H1 (cell line): ENCODE measurements at regions not wholly inside any gene's neighbourhood (a gene's known extent, or its start where the extent isn't known, plus 50 kb on each side); places are given as distances from the start of the nearest gene placed in this dataset.

Experiments
- CTCF ChIA-PET: fragments of 300-600 bp; sonication (Branson Sonifier 250); formaldehyde crosslinking; loops from one replicate; lab custom pipeline; 2021; ENCODE audit not compliant: partially characterized antibody; lab: Charles Lee
- POLR2A ChIA-PET: fragments of 300-600 bp; sonication (Branson Sonifier 250); formaldehyde crosslinking; loops from one replicate; lab custom pipeline; 2021; ENCODE audit warnings: inconsistent platforms; ENCODE audit not compliant: partially characterized antibody; lab: Charles Lee
- DNase-seq, 2 experiments: peaks; one replicate each; pipeline versions ENCODE4 v3.0.0 to v3.0.0-alpha.2; 2010 to 2022; ENCODE audit warnings: low spot score in 2 of 2, low read depth in 1 of 2, mixed read lengths in 1 of 2
- FAIRE-seq: peaks from 2 replicates; lab custom pipeline; 2011; peaks lifted over from hg19 to GRCh38; lab: Jason Lieb, UNC
- H2AFZ ChIP-seq: 2 replicates; pipeline ENCODE4 v1.8.1; 2012; ENCODE audit warnings: low read length, inconsistent platforms
- H2AK5ac ChIP-seq: 2 replicates; pipeline ENCODE4 v1.6.1; 2013; ENCODE audit warnings: low read depth, low read length
- H2BK120ac ChIP-seq: replicated peaks from 2 replicates; pipeline ENCODE3; 2013; ENCODE audit warnings: low read depth, low read length, inconsistent platforms
- H2BK12ac ChIP-seq: 2 replicates; pipeline ENCODE4 v1.6.1; 2013; ENCODE audit warnings: low read depth, low read length
- H2BK15ac ChIP-seq: 2 replicates; pipeline ENCODE4 v1.6.1; 2013; ENCODE audit warnings: low read length
- H2BK20ac ChIP-seq: 2 replicates; pipeline ENCODE4 v1.6.1; 2013; ENCODE audit warnings: low read length
- H2BK5ac ChIP-seq: 2 replicates; pipeline ENCODE4 v1.6.1; 2013; ENCODE audit warnings: low read depth, low read length
- H3K14ac ChIP-seq: 2 replicates; pipeline ENCODE4 v1.6.1; 2013; ENCODE audit warnings: inconsistent platforms; ENCODE audit not compliant: insufficient read length
- H3K18ac ChIP-seq: 2 replicates; pipeline ENCODE4 v1.6.1; 2013; ENCODE audit warnings: low read length; ENCODE audit errors: extremely low read depth
- H3K23ac ChIP-seq: 2 replicates; pipeline ENCODE4 v1.6.1; 2013; ENCODE audit warnings: inconsistent platforms; ENCODE audit not compliant: insufficient read length
- H3K23me2 ChIP-seq: 2 replicates; pipeline ENCODE4 v1.6.1; 2013; ENCODE audit warnings: low read depth, low read length
- H3K27ac ChIP-seq: 2 replicates; pipeline ENCODE4 v1.6.1; 2011; ENCODE audit warnings: low read depth, low read length, inconsistent platforms
- H3K27me3 ChIP-seq, 4 experiments: replicated peaks in 1 of 4; 1 replicate in 1 of 4; 2 replicates in 3 of 4; pipeline versions ENCODE4 v1.6.1 to v1.8.1; 2011 to 2013; ENCODE audit warnings: low read length in 3 of 4, mild to moderate bottlenecking in 3 of 4, inconsistent platforms in 2 of 4, mixed read lengths in 2 of 4, moderate library complexity in 1 of 4; ENCODE audit not compliant: control insufficient read depth in 3 of 4, insufficient read depth in 3 of 4; ENCODE audit errors: extremely low read depth in 1 of 4
- H3K36me3 ChIP-seq, 4 experiments: 2 replicates each; pipeline versions ENCODE4 v1.6.1 to v1.8.1; 2011 to 2013; ENCODE audit warnings: mild to moderate bottlenecking in 4 of 4, low read length in 3 of 4, moderate library complexity in 2 of 4, control low read depth in 1 of 4, inconsistent platforms in 1 of 4; ENCODE audit not compliant: insufficient read depth in 4 of 4, control insufficient read depth in 2 of 4
- H3K4ac ChIP-seq: replicated peaks from 2 replicates; pipeline ENCODE3; 2013; ENCODE audit warnings: low read length, low read depth, mixed read lengths, inconsistent platforms; ENCODE audit not compliant: insufficient read length
- H3K4me1 ChIP-seq, 4 experiments: replicated peaks in 1 of 4; 1 replicate in 1 of 4; 2 replicates in 3 of 4; pipeline versions ENCODE4 v1.6.1 to v1.8.1; 2011 to 2013; ENCODE audit warnings: low read length in 3 of 4, inconsistent platforms in 2 of 4, mixed read lengths in 1 of 4; ENCODE audit not compliant: insufficient read depth in 4 of 4, control insufficient read depth in 3 of 4
- H3K4me2 ChIP-seq, 2 experiments: 2 replicates each; pipeline versions ENCODE4 v1.6.1 to v1.8.1; 2011 to 2013; ENCODE audit warnings: low read depth in 2 of 2, low read length in 2 of 2, control low read depth in 1 of 2, inconsistent platforms in 1 of 2, mild to moderate bottlenecking in 1 of 2; ENCODE audit not compliant: insufficient read depth in 1 of 2
- H3K4me3 ChIP-seq, 4 experiments: fragments of 200-600, 300-600 bp in 1 of 4; sonication (generic), shearing (Covaris generic), sonication (Bioruptor Twin) in 1 of 4; 2 replicates each; pipeline versions ENCODE4 v1.5.1 to v1.8.1; 2011 to 2016; ENCODE audit warnings: low read length in 4 of 4, low read depth in 3 of 4, control low read depth in 2 of 4, inconsistent platforms in 2 of 4, mild to moderate bottlenecking in 2 of 4, mixed read lengths in 1 of 4, moderate library complexity in 1 of 4; ENCODE audit not compliant: insufficient read depth in 2 of 4; ENCODE audit errors: extremely low read depth in 1 of 4
- H3K56ac ChIP-seq: replicated peaks from 2 replicates; pipeline ENCODE3; 2013; ENCODE audit warnings: low read depth, mild to moderate bottlenecking, mixed read lengths, low read length, inconsistent platforms; ENCODE audit not compliant: insufficient read length
- H3K79me1 ChIP-seq: 2 replicates; pipeline ENCODE4 v1.6.1; 2013; ENCODE audit warnings: low read depth, low read length, control low read depth
- H3K79me2 ChIP-seq, 2 experiments: 2 replicates each; pipeline versions ENCODE4 v1.6.1 to v1.8.1; 2012 to 2013; ENCODE audit warnings: low read length in 2 of 2, mild to moderate bottlenecking in 2 of 2, inconsistent platforms in 1 of 2; ENCODE audit not compliant: insufficient read depth in 2 of 2, control insufficient read depth in 1 of 2
- H3K9ac ChIP-seq, 4 experiments: replicated peaks in 1 of 4; 1 replicate in 1 of 4; 2 replicates in 3 of 4; pipeline versions ENCODE4 v1.6.1 to v1.8.1; 2011 to 2013; ENCODE audit warnings: low read depth in 3 of 4, low read length in 3 of 4, control low read depth in 2 of 4, mild to moderate bottlenecking in 2 of 4, moderate library complexity in 2 of 4, inconsistent platforms in 1 of 4; ENCODE audit errors: extremely low read depth in 1 of 4
- H3K9me3 ChIP-seq, 2 experiments: 2 replicates each; pipeline versions ENCODE4 v1.6.1 to v1.8.1; 2012 to 2013; ENCODE audit warnings: mild to moderate bottlenecking in 2 of 2, moderate library complexity in 2 of 2, control low read depth in 1 of 2, inconsistent platforms in 1 of 2, low read depth in 1 of 2, low read length in 1 of 2, mixed read lengths in 1 of 2; ENCODE audit not compliant: insufficient read depth in 2 of 2
- H4K20me1 ChIP-seq, 2 experiments: replicated peaks in 1 of 2; 2 replicates each; pipeline versions ENCODE3 to v1.8.1; 2011 to 2013; ENCODE audit warnings: inconsistent platforms in 2 of 2, low read length in 2 of 2, mild to moderate bottlenecking in 1 of 2; ENCODE audit not compliant: insufficient read depth in 2 of 2, control insufficient read depth in 1 of 2
- H4K5ac ChIP-seq: 2 replicates; pipeline ENCODE4 v1.6.1; 2013; ENCODE audit warnings: low read length, low read depth, mixed read lengths, inconsistent platforms; ENCODE audit not compliant: insufficient read length
- H4K8ac ChIP-seq: 2 replicates; pipeline ENCODE4 v1.8.0; 2013; ENCODE audit warnings: mild to moderate bottlenecking, moderate library complexity, low read length, inconsistent platforms; ENCODE audit not compliant: insufficient read depth; ENCODE audit errors: extremely low read depth
- H4K91ac ChIP-seq: replicated peaks from 2 replicates; pipeline ENCODE3; 2013; ENCODE audit warnings: low read length, mixed read lengths, inconsistent platforms; ENCODE audit not compliant: insufficient read length
- CBX5 ChIP-seq: fragments of 300-800, 300-1000 bp; sonication (generic); IDR thresholded peaks from 2 replicates; pipeline ENCODE4 v1.7.1; 2016; ENCODE audit warnings: antibody characterized with exemption, low read length, low read depth
- CBX8 ChIP-seq: fragments of 300-800, 300-1000 bp; sonication (generic); IDR thresholded peaks from 2 replicates; pipeline ENCODE4 v1.7.1; 2016; ENCODE audit warnings: low read depth, low read length, borderline replicate concordance
- KDM1A ChIP-seq: fragments of 200-600, 300-600 bp; sonication (generic); IDR thresholded peaks from 2 replicates; pipeline ENCODE4 v1.7.1; 2016; ENCODE audit warnings: mild to moderate bottlenecking, low read length, borderline replicate concordance
- SUZ12 ChIP-seq: fragments of 200-600 bp; sonication (generic); IDR thresholded peaks from 2 replicates; pipeline ENCODE4 v1.6.1; 2012; ENCODE audit warnings: mild to moderate bottlenecking, inconsistent platforms, low read length, moderate library complexity, mixed read lengths
- YY1 ChIP-seq: IDR thresholded peaks from 2 replicates; pipeline ENCODE4 v1.6.1; 2011; ENCODE audit warnings: low read depth, mild to moderate bottlenecking, low read length
- WGBS, 2 experiments: shearing (Covaris generic) in 1 of 2; methylation state at CpG; one replicate each; pipeline versions ENCODE4 v1.1.6 to v1.1.7; 2013 to 2015; ENCODE audit warnings: low lambda C conversion rate in 2 of 2, mixed read lengths in 2 of 2, inconsistent platforms in 1 of 2, low coverage in 1 of 2, missing lambda C conversion rate in 1 of 2; ENCODE audit not compliant: insufficient replicate concordance in 2 of 2, insufficient coverage in 1 of 2, insufficient read length in 1 of 2; ENCODE audit errors: extremely low coverage in 1 of 2, missing lambda C conversion rate in 1 of 2; 5-methylcytosine and 5-hydroxymethylcytosine counted together

DNA sequence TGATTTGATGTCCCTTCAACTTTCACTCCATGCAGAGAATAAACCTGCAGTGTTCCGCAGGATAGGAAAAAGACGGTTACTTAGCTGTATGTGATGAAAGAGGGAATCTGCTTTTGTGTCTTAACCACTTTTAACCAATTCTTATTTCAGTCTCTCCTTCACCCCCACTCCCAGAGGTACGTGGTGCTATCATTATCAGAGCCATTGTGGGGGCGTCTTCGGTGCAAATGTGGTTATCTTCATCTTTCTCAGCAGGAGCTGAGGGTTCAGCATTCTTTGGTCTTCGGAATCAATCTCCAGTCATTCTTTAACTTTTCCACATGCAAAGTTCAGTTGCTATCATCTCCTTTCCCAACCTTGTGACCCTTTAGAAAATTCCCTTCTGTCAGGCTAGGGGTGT lies 219.9 kb upstream of the LYZL1 start:
- H3K79me2 ChIP-seq: no peaks in the 10 kb centered on the region
- H3K4me3 ChIP-seq: no peak overlapping the region
- CTCF ChIA-PET: interaction anchor here (0.7 to 1.6 kb wide), 7 partner anchors 10 to 171 kb away, joined by 3 to 6 read pairs (median 3); no protein-coding TSS in a partner anchor
- H3K36me3 ChIP-seq: no peaks in the 10 kb centered on the region
- H2BK15ac ChIP-seq: no peak overlapping the region
- H2BK5ac ChIP-seq: no peak overlapping the region
- H3K27me3 ChIP-seq: no peaks in the 10 kb centered on the region
- no peak overlapping the region for H3K18ac ChIP-seq
- H4K5ac ChIP-seq: no peak overlapping the region
- FAIRE-seq: no peak
- H3K56ac ChIP-seq: no peak overlapping the region
- no peak overlapping the region for H2BK20ac ChIP-seq
- H3K14ac ChIP-seq: no peak overlapping the region
- H2BK120ac ChIP-seq: no peak overlapping the region
- peak overlapping the region; percentile 62; the same call in 1 of the 2 replicates for H2AFZ ChIP-seq
- H4K8ac ChIP-seq: no peak overlapping the region
- H3K9me3 ChIP-seq: no peaks in the 10 kb centered on the region
- H3K4me2 ChIP-seq: no peak overlapping the region; a peak in 1 of 4 replicates
- DNase-seq: no peak
- no peak overlapping the region for H3K27ac ChIP-seq
- no peaks in the 10 kb centered on the region for H3K79me1 ChIP-seq
- no peak overlapping the region for H2AK5ac ChIP-seq
- no peak overlapping the region for H4K91ac ChIP-seq
- no peaks in the 10 kb centered on the region for H3K23me2 ChIP-seq
- H3K9ac ChIP-seq: no peak overlapping the region
- WGBS, 2 experiments: 81% methylated on average over 6 of the region's 6 CpGs; no CpG with 5 or more reads in 1 of the 2 experiments
- POLR2A ChIA-PET: interaction anchor here (0.6 kb wide), 1 partner anchor 54 kb away, joined by 3 read pairs; no protein-coding TSS in a partner anchor
- H3K4me1 ChIP-seq: peaks cover 0 to 6% (median 5%) of the 10 kb centered on the region in 4 experiments; a peak in 5 of 7 replicates
- no peak overlapping the region for H2BK12ac ChIP-seq
- no peak overlapping the region for H3K4ac ChIP-seq
- TF ChIP-seq CBX8: no peak
- no peak for TF ChIP-seq CBX5
- TF ChIP-seq SUZ12: no peak
- TF ChIP-seq KDM1A: no peak
- TF ChIP-seq YY1: no peak
- no peaks in the 10 kb centered on the region for H4K20me1 ChIP-seq
- H3K23ac ChIP-seq: no peak overlapping the region
